ENCODE measurements at regions not wholly inside any gene's neighbourhood (a gene's known extent, or its start where the extent isn't known, plus 50 kb on each side); places are given as distances from the start of the nearest gene placed in this dataset.

GRCh38 chr5:107025712-107026497 is 644.8 kb downstream of the EFNA5 start:
- intact Hi-C loops (cut with micrococcal nuclease) = no loop called here
- Histone ChIP-seq H3K27ac (ENCODE audit: low read depth, low read length) (no peak overlapping the region), H3K4me3 (ENCODE audit: low read length in 2 of 2) (no peak overlapping the region), H3K36me3 (ENCODE audit: insufficient read depth, low read length) (no peaks in the 10 kb centered on the region), H3K4me1 (ENCODE audit: insufficient read depth, low read length) (no peaks in the 10 kb centered on the region), H3K27me3 (ENCODE audit: insufficient read depth, low read length) (no peaks in the 10 kb centered on the region), H3K9me3 (ENCODE audit: control insufficient read depth in 1 of 2, low read length in 2 of 2) (no peaks in the 10 kb centered on the region)
- H3K27me3 Mint-ChIP-seq = no peaks in the 10 kb centered on the region
- H3K9me3 Mint-ChIP-seq = peaks cover 0 to 6% (median 3%) of the 10 kb centered on the region in 8 donors
- CTCF ChIA-PET (ENCODE audit: partially characterized antibody) = no interaction called here
- no peaks in the 10 kb centered on the region for H3K36me3 Mint-ChIP-seq
- no peak for DNase-seq
- POLR2A ChIA-PET (ENCODE audit: partially characterized antibody) = no interaction called here
- H3K27ac Mint-ChIP-seq = no peak overlapping the region
- no peaks in the 10 kb centered on the region for H3K4me1 Mint-ChIP-seq
- H3K4me3 Mint-ChIP-seq = no peak overlapping the region

- H3K27me3 Mint-ChIP-seq = no peaks in the 10 kb centered on the region
- H3K9me3 Mint-ChIP-seq = peaks cover 0 to 5% (median 2%) of the 10 kb centered on the region in 8 donors
- H3K4me3 Mint-ChIP-seq = no peak overlapping the region
- Histone ChIP-seq H3K4me3 (ENCODE audit: low read length in 2 of 2) (no peak overlapping the region), H3K9me3 (ENCODE audit: control insufficient read depth in 1 of 2, low read length in 2 of 2) (no peaks in the 10 kb centered on the region), H3K4me1 (ENCODE audit: insufficient read depth, low read length) (no peaks in the 10 kb centered on the region), H3K27me3 (ENCODE audit: insufficient read depth, low read length) (no peaks in the 10 kb centered on the region), H3K36me3 (ENCODE audit: insufficient read depth, low read length) (no peaks in the 10 kb centered on the region), H3K27ac (ENCODE audit: low read depth, low read length) (no peak overlapping the region)
- intact Hi-C loops (cut with micrococcal nuclease) = no loop called here
- ChIA-PET POLR2A (ENCODE audit: partially characterized antibody) (no interaction called here), CTCF (ENCODE audit: partially characterized antibody) (no interaction called here)
- DNase-seq = no peak
- H3K27ac Mint-ChIP-seq = no peak overlapping the region
- H3K4me1 Mint-ChIP-seq = no peaks in the 10 kb centered on the region
- H3K36me3 Mint-ChIP-seq = no peaks in the 10 kb centered on the region
Measured at GRCh38 chr5:107023732-107024131, 647.0 kb downstream of the EFNA5 start.

DNA sequence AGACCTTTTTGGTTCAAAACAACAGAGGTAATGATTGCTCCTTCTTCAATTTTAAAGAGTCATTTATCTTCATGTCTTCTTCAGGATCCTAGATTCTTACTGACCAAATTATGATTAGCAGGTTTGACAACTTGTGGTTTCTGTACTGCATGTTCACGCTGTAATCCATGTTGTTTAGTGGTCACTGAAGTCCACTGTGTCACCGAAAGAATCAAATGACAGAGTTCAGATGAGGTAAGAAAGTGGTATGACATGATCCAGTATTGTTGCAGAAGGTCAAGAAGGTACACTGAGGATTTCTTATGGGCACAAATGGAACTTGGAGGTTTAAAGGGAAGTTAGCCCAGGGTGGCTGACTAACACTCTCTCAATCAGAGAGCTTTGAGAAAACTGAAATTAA is 649.2 kb downstream of the EFNA5 start:
- DNase-seq = no peak
- no peak overlapping the region for H3K4me3 Mint-ChIP-seq
- H3K27ac Mint-ChIP-seq = no peak overlapping the region
- peaks cover 0 to 6% (median 2%) of the 10 kb centered on the region in 8 donors for H3K9me3 Mint-ChIP-seq
- no peaks in the 10 kb centered on the region for H3K27me3 Mint-ChIP-seq
- Histone ChIP-seq H3K27ac (ENCODE audit: low read depth, low read length) (no peak overlapping the region), H3K36me3 (ENCODE audit: insufficient read depth, low read length) (no peaks in the 10 kb centered on the region), H3K9me3 (ENCODE audit: control insufficient read depth in 1 of 2, low read length in 2 of 2) (no peaks in the 10 kb centered on the region), H3K27me3 (ENCODE audit: insufficient read depth, low read length) (no peaks in the 10 kb centered on the region), H3K4me1 (ENCODE audit: insufficient read depth, low read length) (no peaks in the 10 kb centered on the region), H3K4me3 (ENCODE audit: low read length in 2 of 2) (no peak overlapping the region)
- intact Hi-C loops (cut with micrococcal nuclease) = no loop called here
- ChIA-PET CTCF (ENCODE audit: partially characterized antibody) (no interaction called here), POLR2A (ENCODE audit: partially characterized antibody) (no interaction called here)
- H3K36me3 Mint-ChIP-seq = no peaks in the 10 kb centered on the region
- H3K4me1 Mint-ChIP-seq = no peaks in the 10 kb centered on the region

- Histone ChIP-seq H3K9me3 (ENCODE audit: control insufficient read depth in 1 of 2, low read length in 2 of 2) (no peaks in the 10 kb centered on the region), H3K4me1 (ENCODE audit: insufficient read depth, low read length) (no peaks in the 10 kb centered on the region), H3K4me3 (ENCODE audit: low read length in 2 of 2) (no peak overlapping the region), H3K27me3 (ENCODE audit: insufficient read depth, low read length) (no peaks in the 10 kb centered on the region), H3K27ac (ENCODE audit: low read depth, low read length) (no peak overlapping the region), H3K36me3 (ENCODE audit: insufficient read depth, low read length) (no peaks in the 10 kb centered on the region)
- no peaks in the 10 kb centered on the region for H3K27me3 Mint-ChIP-seq
- DNase-seq = no peak
- ChIA-PET CTCF (ENCODE audit: partially characterized antibody) (no interaction called here), POLR2A (ENCODE audit: partially characterized antibody) (no interaction called here)
- no peaks in the 10 kb centered on the region for H3K4me1 Mint-ChIP-seq
- H3K9me3 Mint-ChIP-seq = peaks cover 0 to 6% (median 2%) of the 10 kb centered on the region in 8 donors
- H3K27ac Mint-ChIP-seq = no peak overlapping the region
- no peaks in the 10 kb centered on the region for H3K36me3 Mint-ChIP-seq
- intact Hi-C loops (cut with micrococcal nuclease) = no loop called here
- no peak overlapping the region for H3K4me3 Mint-ChIP-seq
Measured at GRCh38 chr5:107020626-107021025, 650.1 kb downstream of the EFNA5 start.

GRCh38 chr5:107017616-107018015 is 653.1 kb downstream of the EFNA5 start:
- Mint-ChIP-seq H3K27ac (no peak overlapping the region), H3K9me3 (peaks cover 0 to 6% (median 0%) of the 10 kb centered on the region in 8 donors), H3K4me1 (no peaks in the 10 kb centered on the region), H3K27me3 (no peaks in the 10 kb centered on the region), H3K36me3 (no peaks in the 10 kb centered on the region), H3K4me3 (no peak overlapping the region)
- no peaks in the 10 kb centered on the region for H3K4me1 ChIP-seq (ENCODE audit: insufficient read depth, low read length)
- no peak overlapping the region for H3K27ac ChIP-seq (ENCODE audit: low read depth, low read length)
- no peaks in the 10 kb centered on the region for H3K9me3 ChIP-seq (ENCODE audit: control insufficient read depth in 1 of 2, low read length in 2 of 2)
- ChIA-PET CTCF (ENCODE audit: partially characterized antibody) (no interaction called here), POLR2A (ENCODE audit: partially characterized antibody) (no interaction called here)
- H3K27me3 ChIP-seq (ENCODE audit: insufficient read depth, low read length) = no peaks in the 10 kb centered on the region
- intact Hi-C loops (cut with micrococcal nuclease) = no loop called here
- no peak overlapping the region for H3K4me3 ChIP-seq (ENCODE audit: low read length in 2 of 2)
- no peaks in the 10 kb centered on the region for H3K36me3 ChIP-seq (ENCODE audit: insufficient read depth, low read length)
- no peak for DNase-seq

DNA sequence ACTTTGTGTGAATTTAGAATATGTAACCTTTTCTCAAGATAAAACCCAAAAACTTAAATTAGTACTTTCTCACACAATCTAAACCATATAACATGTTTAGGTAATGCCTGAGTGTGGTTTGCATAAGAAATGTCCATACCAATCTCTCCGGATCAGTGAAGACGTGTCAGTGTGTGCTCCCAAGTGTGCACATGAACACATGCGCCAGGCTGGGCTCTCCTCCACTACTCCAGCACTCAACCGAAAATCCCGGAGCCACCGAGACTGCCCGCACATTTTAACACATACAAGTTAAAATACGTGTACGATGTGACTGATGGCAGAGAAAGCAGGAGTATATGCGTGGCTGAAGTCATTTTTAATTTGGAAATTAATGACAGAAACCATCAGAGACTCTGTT is 658.4 kb downstream of the EFNA5 start:
- no peak for DNase-seq
- Mint-ChIP-seq H3K4me1 (no peaks in the 10 kb centered on the region), H3K27ac (no peak overlapping the region), H3K27me3 (no peaks in the 10 kb centered on the region), H3K4me3 (no peak overlapping the region), H3K9me3 (peaks cover 0 to 6% (median 0%) of the 10 kb centered on the region in 8 donors), H3K36me3 (no peaks in the 10 kb centered on the region)
- ChIA-PET POLR2A (ENCODE audit: partially characterized antibody) (no interaction called here), CTCF (ENCODE audit: partially characterized antibody) (no interaction called here)
- Histone ChIP-seq H3K4me1 (ENCODE audit: insufficient read depth, low read length) (no peaks in the 10 kb centered on the region), H3K9me3 (ENCODE audit: control insufficient read depth in 1 of 2, low read length in 2 of 2) (no peaks in the 10 kb centered on the region), H3K27ac (ENCODE audit: low read depth, low read length) (no peak overlapping the region), H3K27me3 (ENCODE audit: insufficient read depth, low read length) (no peaks in the 10 kb centered on the region), H3K36me3 (ENCODE audit: insufficient read depth, low read length) (no peaks in the 10 kb centered on the region), H3K4me3 (ENCODE audit: low read length in 2 of 2) (no peak overlapping the region)
- intact Hi-C loops (cut with micrococcal nuclease) = no loop called here

DNA sequence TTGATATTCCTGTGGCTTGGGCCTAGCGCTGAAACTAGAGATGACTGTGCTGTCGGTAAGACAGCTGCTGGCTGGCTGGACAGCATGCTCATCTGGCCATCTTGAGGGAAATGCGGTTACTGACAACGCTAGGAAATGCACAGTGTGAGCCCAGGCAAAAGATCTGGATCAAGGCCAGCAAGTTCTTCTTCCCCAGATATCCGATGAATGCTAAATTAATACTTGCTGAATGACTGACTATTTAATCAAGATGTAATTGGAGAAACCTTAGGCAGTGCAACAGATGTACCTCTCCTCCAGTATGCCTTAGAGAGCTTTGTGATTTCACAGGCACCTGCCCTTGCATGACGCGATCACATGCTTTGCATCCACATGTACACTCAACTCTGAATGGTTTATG is 659.1 kb downstream of the EFNA5 start:
- Mint-ChIP-seq H3K27ac (no peak overlapping the region), H3K36me3 (no peaks in the 10 kb centered on the region), H3K4me1 (no peaks in the 10 kb centered on the region), H3K9me3 (peaks cover 0 to 6% (median 0%) of the 10 kb centered on the region in 8 donors), H3K27me3 (no peaks in the 10 kb centered on the region), H3K4me3 (no peak overlapping the region)
- H3K27me3 ChIP-seq (ENCODE audit: insufficient read depth, low read length) = no peaks in the 10 kb centered on the region
- ChIA-PET CTCF (ENCODE audit: partially characterized antibody) (no interaction called here), POLR2A (ENCODE audit: partially characterized antibody) (no interaction called here)
- no peak overlapping the region for H3K4me3 ChIP-seq (ENCODE audit: low read length in 2 of 2)
- DNase-seq = no peak
- no peaks in the 10 kb centered on the region for H3K9me3 ChIP-seq (ENCODE audit: control insufficient read depth in 1 of 2, low read length in 2 of 2)
- intact Hi-C loops (cut with micrococcal nuclease) = no loop called here
- H3K36me3 ChIP-seq (ENCODE audit: insufficient read depth, low read length) = no peaks in the 10 kb centered on the region
- H3K27ac ChIP-seq (ENCODE audit: low read depth, low read length) = no peak overlapping the region
- no peaks in the 10 kb centered on the region for H3K4me1 ChIP-seq (ENCODE audit: insufficient read depth, low read length)

DNA sequence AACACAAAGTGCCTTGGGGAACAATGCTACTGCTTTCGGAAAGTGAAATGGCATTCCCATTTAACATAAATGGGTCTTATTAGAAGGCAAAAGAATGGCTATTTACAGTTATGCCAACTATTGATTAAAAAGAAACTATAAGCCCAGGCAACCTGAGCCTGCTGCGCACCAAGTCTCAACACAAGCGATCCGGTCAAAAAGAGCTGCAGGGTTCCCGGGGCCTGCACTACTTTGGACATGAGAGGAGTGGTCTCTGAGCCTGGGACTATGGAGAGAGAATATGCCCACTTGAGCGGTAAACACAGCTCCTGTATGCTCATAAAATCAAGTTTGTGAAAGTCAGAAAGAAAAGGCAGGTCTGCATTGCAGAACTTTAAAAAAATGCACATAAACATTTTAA is 660.7 kb downstream of the EFNA5 start:
- Mint-ChIP-seq H3K27me3 (no peaks in the 10 kb centered on the region), H3K4me1 (no peaks in the 10 kb centered on the region), H3K9me3 (peaks cover 0 to 4% (median 0%) of the 10 kb centered on the region in 8 donors), H3K27ac (no peak overlapping the region), H3K36me3 (no peaks in the 10 kb centered on the region), H3K4me3 (no peak overlapping the region)
- Histone ChIP-seq H3K4me3 (ENCODE audit: low read length in 2 of 2) (no peak overlapping the region), H3K9me3 (ENCODE audit: control insufficient read depth in 1 of 2, low read length in 2 of 2) (no peaks in the 10 kb centered on the region), H3K4me1 (ENCODE audit: insufficient read depth, low read length) (no peaks in the 10 kb centered on the region), H3K27me3 (ENCODE audit: insufficient read depth, low read length) (no peaks in the 10 kb centered on the region), H3K27ac (ENCODE audit: low read depth, low read length) (no peak overlapping the region), H3K36me3 (ENCODE audit: insufficient read depth, low read length) (no peaks in the 10 kb centered on the region)
- ChIA-PET CTCF (ENCODE audit: partially characterized antibody) (no interaction called here), POLR2A (ENCODE audit: partially characterized antibody) (no interaction called here)
- no peak for DNase-seq
- intact Hi-C loops (cut with micrococcal nuclease) = no loop called here
